CD1c-positive myeloid dendritic cell (primary cell): ENCODE measurements at regions not wholly inside any gene's neighbourhood (a gene's known extent, or its start where the extent isn't known, plus 50 kb on each side); places are given as distances from the start of the nearest gene placed in this dataset.

ENCODE experiments used
- DNase-seq: peaks from one replicate; pipeline ENCODE4 v3.0.0-alpha.2; 2016; ENCODE audit errors: extremely low spot score

- no peak for DNase-seq
Observed at GRCh38 chr6:85193339-85193738, 256.5 kb upstream of the NT5E start.

DNA sequence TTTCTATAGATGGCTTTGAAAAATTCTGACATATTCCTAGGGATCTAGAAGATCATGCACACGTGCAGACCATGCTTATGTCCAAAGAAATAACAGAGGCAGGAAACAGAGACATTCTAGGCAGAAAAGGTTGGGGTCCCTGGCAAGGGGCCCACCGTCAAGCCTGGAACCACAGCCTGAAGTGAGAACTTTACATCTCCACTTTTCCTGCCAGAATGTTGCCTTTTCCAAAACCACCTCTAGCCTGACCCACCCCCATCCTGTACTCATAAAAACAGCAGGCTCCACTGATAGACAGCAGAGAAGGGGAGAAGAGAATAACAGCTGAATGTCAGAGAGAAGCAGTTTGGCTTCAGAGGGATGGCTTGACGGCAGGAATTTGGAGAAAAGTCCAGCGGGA lies 257.3 kb upstream of the NT5E start:
- no peak for DNase-seq

DNA sequence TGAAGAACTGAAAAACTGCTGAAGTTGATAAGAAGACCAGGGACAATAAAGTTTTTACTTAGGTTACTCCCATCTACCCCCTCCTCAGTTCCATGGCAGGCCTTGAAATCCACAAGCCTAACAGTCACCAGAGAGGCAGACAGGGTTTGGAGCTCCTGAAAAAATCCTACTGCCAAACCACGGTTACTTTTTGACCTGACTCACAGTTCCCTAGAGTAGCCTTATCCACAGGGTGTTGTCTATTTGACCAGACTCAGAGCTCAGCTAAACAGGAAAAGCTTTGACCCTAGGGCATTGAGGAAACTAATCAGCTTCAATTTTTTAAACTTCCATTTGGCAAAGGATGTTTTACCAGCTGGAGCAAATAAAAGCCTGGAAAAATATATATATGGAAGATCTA lies 257.7 kb upstream of the NT5E start:
- DNase-seq = no peak

DNA sequence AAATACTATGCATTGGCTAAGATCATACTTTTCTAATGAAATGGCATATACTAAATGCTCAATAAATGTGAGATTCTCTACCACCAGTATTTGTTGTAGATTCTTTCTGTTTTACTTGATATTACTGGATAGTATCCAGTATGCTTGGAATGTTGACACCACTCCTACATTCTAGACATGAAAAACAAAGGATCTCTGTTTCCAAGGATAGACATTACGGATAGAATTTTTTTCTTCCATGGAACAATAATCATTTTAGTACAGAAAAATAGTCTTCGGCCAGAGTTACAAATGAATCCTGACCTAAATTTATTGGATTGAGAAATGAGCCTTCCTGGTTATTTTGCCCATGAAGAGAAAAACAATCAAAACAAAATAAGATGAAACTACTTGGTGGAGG lies 258.2 kb upstream of the NT5E start:
- no peak for DNase-seq

DNA sequence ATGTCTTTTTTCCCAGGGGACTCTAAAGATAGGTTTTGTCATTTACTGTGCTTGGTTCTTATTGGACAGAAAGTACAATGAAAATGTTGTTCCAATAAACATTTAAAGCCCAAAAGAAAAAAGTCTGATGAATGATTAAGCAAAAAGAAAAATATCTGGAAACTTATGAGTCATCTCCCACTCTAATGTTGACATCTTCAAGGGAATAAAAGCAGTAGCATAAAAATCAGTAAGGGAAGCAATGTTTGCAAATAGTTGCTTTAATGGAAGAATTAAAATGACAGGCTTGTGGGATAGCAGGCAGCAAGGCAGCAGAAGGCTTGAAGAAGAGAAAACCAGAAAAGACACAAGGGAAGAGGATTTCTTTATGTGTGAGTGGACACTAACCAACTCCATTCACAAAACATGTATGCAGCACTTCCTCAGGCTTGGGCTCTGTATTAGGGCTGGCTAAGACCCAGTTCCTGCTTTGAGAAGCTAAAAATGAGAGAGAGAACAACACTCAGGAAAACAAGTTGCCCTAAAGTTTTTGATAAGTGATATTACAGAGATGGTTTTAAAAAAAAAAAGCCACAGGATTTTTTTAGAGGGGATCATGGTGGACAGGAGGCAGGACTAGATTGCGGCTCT lies 263.2 kb upstream of the NT5E start:
- DNase-seq = no peak

GRCh38 chr6:85185977-85186376 lies 263.9 kb upstream of the NT5E start:
- DNase-seq = no peak

DNA sequence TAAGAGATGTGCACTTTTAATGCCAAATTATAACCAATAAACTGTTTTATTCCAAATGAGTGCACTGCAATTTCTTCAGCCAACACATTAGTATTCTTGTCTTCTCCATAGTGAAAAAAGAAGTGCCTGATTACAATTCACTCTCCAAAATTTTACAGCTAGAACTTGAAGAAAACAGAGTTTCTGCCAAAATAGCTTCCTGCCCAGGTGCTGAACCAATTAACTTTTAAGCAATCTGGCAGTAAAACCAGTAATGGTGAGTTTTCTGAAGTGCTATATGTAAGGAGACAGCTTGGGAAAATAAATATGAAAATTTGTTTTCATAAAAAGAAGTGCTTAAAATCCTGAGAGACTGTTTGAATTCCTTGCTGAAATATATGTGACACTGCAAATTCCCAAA lies 266.0 kb upstream of the NT5E start:
- DNase-seq = no peak

DNA sequence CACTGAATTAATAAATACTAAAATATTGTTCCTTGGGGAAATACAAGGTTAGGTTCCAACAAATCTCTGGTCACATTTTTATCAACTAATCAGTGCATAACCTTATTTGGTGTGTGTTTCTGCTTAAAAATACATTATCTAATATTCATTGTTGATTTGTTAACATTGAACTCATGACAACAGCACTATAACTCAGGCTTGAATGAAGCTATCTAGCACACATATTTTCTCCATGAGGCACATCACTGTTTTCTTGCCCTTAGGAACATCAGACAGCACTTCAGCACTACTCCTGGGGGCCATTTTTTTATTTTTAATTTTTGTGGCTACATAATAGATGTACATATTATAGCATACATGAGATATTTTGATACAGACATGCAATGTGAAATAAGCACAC lies 277.2 kb upstream of the NT5E start:
- no peak for DNase-seq

- no peak for DNase-seq
Observed at GRCh38 chr6:85172161-85172560, 277.7 kb upstream of the NT5E start.

DNA sequence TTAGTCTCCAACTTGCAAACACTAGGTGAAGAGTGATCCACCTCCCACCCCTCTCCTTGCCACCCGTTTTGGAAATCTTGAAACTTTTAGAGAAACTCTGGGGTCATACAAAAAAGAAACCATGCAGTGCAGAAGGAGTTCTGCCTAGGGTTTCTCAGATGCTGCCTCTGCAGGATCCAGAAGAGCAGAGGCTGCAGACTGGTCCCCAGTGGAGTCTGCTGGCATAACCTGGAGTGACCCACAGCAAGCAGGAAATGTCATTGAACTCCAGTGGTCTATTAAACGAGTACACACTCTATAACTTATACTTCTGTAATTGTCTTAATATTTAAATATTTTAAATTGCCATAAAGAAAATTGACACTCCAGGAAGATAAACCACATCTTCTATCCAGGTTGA lies 280.7 kb upstream of the NT5E start:
- DNase-seq = no peak

GRCh38 chr6:85168146-85168545 lies 281.7 kb upstream of the NT5E start:
- no peak for DNase-seq

GRCh38 chr6:85166114-85166741 lies 283.7 kb upstream of the NT5E start:
- DNase-seq = no peak

DNA sequence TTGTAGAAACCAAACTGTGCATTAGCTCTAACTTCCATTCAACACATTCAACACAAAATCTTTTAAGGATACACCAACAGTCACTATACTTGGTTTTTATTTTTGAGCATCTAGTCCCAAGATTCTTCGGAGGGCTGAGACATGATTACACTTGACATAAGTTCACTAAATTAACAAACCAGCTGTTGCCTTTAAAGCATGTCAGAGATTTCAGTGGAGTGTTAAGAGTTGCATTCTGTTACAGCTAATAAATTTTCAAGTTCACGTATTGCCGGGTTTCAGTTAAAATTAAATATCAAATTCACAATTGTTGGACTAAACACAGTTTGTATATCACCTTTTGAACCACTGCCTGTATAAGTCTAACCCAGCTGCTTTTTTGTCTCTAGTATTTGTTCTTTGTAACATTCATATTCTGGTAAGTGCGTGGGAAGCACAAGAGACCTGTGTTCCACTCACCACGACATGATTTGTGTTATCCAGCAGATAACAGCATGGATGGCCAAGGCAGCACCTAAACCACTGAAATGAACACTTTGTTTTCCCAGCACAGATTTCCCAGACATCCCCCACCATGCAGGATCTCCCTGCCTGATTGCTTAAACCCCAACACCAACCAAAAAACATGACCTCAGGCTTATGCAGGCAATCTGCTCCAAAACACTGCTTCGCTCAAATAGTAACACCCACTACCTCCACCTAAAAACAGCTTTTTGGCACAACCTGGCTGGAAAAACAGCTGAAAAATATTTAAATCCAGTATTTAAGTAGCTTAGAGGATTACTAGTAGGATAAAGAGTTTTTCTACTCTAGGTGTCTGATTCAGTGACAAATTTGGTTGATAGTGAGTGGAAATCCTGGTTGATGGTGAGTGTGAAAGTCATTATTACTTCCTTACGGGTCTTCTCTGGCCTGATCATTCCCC lies 286.5 kb upstream of the NT5E start:
- DNase-seq = no peak

DNA sequence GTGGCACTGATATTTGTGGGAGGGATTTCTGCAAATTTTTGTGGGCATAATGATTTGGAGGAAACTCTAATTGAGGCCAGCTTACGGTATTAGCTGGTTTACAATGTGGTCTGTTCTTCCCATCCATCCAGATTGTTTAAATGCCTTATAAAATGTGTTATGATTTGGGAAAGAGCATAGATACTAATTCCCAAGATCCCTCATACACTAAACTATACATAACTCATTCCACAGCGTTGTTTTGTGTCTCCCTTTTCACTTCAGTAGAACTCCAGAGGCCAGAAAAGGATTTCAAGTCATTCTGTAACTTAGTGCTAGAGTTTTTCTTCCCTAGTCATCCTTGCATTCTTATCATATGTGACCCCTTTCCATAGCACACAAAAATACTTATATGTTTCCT lies 292.6 kb upstream of the NT5E start:
- DNase-seq = no peak

DNA sequence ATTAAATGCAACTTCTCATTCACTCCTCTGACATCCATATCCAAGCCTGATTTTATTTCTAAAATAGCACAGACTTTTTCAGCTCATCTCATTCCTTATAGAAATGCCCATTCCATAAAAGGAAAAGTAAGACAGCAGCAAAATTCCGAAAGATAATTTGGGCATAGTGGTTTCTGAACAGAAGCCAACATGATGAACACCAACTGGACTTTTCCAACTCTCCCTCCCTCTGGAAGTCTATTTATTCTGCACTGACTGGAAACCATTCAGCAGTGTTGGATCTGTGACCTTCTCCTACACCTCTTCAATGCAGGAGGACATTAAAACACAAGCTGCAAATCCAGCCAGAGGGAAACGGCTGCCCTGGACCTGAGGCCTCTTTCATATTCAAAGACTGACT lies 306.2 kb upstream of the NT5E start:
- no peak for DNase-seq

DNA sequence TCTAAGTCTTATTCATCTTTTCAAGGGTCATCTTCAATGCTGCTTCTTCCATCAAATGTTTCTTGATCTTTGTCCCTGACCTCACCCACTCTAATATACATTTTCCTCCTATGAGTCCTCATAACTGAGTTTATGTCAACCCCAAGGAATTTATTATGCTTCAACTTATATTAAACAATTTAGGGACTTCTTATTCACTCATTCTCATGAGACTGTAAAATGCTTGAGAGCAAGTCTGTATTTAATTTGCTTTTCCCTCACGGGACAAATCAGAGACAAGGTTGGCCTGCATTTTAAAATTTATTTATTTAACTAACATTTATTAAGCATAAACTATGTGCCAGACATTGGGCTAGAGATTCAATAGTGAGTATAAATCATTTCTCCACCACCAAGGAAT lies 312.0 kb upstream of the NT5E start:
- no peak for DNase-seq

- no peak for DNase-seq
Observed at GRCh38 chr6:85136310-85136709, 313.6 kb upstream of the NT5E start.

GRCh38 chr6:85135376-85136094 lies 314.3 kb upstream of the NT5E start:
- DNase-seq = no peak

DNA sequence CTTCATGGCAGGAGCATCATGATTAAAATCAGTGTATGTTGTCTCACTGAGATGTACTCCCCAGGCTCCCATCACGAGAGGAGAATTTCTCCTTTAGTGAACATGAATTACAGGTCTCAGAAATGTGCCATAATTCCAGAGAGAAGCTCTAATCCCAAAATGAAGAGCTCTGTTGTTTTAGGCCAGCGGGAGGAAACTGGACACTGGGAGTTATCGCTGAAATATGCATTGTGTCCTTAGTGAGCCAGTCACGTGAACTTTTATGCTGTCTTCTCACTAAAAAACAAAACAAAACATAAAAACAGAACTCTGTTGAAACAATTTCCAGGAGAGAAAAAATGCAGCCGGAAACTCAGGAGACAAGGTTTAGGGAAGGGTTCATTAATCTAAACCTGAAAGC lies 315.7 kb upstream of the NT5E start:
- DNase-seq = no peak

- DNase-seq = no peak
Observed at GRCh38 chr6:85132091-85132490, 317.8 kb upstream of the NT5E start.

DNA sequence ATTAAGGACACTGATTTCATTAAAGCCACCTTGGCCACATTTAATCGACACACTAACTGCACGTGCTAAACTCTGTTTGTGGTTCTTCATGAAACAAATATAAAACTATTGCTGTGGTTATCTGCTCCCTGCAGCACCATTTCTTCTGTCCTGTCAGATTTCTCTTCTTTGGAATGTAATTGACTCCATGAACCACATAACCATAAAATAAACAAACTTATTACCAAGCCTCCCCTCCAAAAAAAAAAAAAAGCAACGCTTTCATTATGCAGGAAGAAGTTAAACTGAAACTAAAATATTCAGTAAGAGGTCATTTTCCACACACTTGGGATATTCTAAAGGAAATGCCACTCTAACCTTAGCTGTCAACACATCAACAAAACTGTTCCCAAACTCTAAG lies 319.1 kb upstream of the NT5E start:
- DNase-seq = no peak

DNA sequence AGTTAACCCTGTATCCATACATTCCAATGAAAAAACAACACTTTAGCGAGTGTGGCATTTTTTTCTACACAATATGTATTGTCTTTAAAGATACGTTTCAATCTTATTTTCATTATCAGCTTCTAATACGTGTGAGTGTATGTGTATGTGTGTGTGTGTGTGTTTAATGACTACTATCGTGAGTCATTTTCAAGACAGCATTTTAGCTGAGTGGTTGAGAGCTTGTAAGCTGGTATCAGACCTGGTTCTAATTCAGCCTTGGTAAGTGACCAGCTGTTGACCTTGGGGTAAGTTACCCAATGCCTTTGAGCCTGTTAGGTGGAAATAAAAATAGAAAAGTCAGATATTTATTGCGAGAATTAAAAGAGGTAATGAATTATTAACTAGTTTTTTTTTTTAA lies 320.0 kb upstream of the NT5E start:
- no peak for DNase-seq
